Stomach (tissue), 4 donors: ENCODE measurements at regions not wholly inside any gene's neighbourhood (a gene's known extent, or its start where the extent isn't known, plus 50 kb on each side); places are given as distances from the start of the nearest gene placed in this dataset.

Experiments
- CTCF ChIP-seq, 7 experiments: fragments of 450-650 bp in 4 of 7; fragments of 200-600 bp in 3 of 7; sonication (generic) in 3 of 7; IDR thresholded peaks; one replicate each; pipeline ENCODE4 v1.5.1; 2016 to 2019; ENCODE audit warnings: antibody characterized with exemption in 7 of 7, control low read depth in 2 of 7, mild to moderate bottlenecking in 1 of 7
- POLR2A ChIP-seq, 4 donors: fragments of 450-650 bp; IDR thresholded peaks; one replicate each; pipeline ENCODE4 v1.6.1; 2016; ENCODE audit warnings: antibody characterized with exemption in 4 of 4, control low read depth in 2 of 4, mild to moderate bottlenecking in 1 of 4, moderate library complexity in 1 of 4
- POLR2AphosphoS5 ChIP-seq, 3 donors: sonication (generic); formaldehyde crosslinking; IDR thresholded peaks; one replicate each; pipeline ENCODE4 v1.6.1; 2016; ENCODE audit warnings: antibody characterized with exemption in 3 of 3

GRCh38 chr12:91406920-91407341 is 224.3 kb upstream of the DCN start:
- TF ChIP-seq CTCF (IDR thresholded peaks at IDR 0.05): no peak
- no peak for TF ChIP-seq POLR2AphosphoS5 (IDR thresholded peaks at IDR 0.05)
- no peak for TF ChIP-seq POLR2A (IDR thresholded peaks at IDR 0.05)
